GM23248 (cell line): ENCODE measurements at regions not wholly inside any gene's neighbourhood (a gene's known extent, or its start where the extent isn't known, plus 50 kb on each side); places are given as distances from the start of the nearest gene placed in this dataset.

Source experiments
- DNase-seq: peaks from one replicate; pipeline ENCODE4 v3.0.0-alpha.2; 2015
- H2AFZ ChIP-seq: fragments of 200-600 bp; sonication (generic); 2 replicates; pipeline ENCODE4 v1.6.1; 2016; ENCODE audit warnings: antibody characterized with exemption
- H3F3A ChIP-seq: fragments of 200-600 bp; sonication (generic); 2 replicates; pipeline ENCODE4 v1.6.1; 2016; ENCODE audit warnings: mild to moderate bottlenecking, antibody characterized with exemption, mixed run types; ENCODE audit not compliant: insufficient read depth
- H3K27ac ChIP-seq: fragments of 200-600 bp; sonication (generic); 2 replicates; pipeline ENCODE4 v1.5.1; 2016; ENCODE audit warnings: mild to moderate bottlenecking
- H3K27me3 ChIP-seq: fragments of 200-600 bp; sonication (generic); replicated peaks from 2 replicates; pipeline ENCODE4 v1.6.1; 2016; ENCODE audit warnings: mild to moderate bottlenecking; ENCODE audit not compliant: insufficient read depth
- H3K36me3 ChIP-seq: fragments of 200-600 bp; sonication (generic); 2 replicates; pipeline ENCODE4 v1.6.1; 2016; ENCODE audit warnings: low read depth, mild to moderate bottlenecking
- H3K4me1 ChIP-seq: fragments of 200-600 bp; sonication (generic); 2 replicates; pipeline ENCODE4 v1.6.1; 2016; ENCODE audit warnings: mild to moderate bottlenecking; ENCODE audit not compliant: insufficient read depth
- H3K4me2 ChIP-seq: fragments of 200-600 bp; sonication (generic); one replicate; pipeline ENCODE4 v1.6.1; 2016; ENCODE audit warnings: mild to moderate bottlenecking; ENCODE audit not compliant: unreplicated experiment
- H3K4me3 ChIP-seq: fragments of 200-600 bp; sonication (generic); 2 replicates; pipeline ENCODE4 v1.5.1; 2016; ENCODE audit warnings: mild to moderate bottlenecking
- H3K79me2 ChIP-seq: fragments of 200-600 bp; sonication (generic); 2 replicates; pipeline ENCODE4 v1.6.1; 2016; ENCODE audit warnings: mild to moderate bottlenecking; ENCODE audit not compliant: insufficient read depth
- H3K9ac ChIP-seq: fragments of 200-600 bp; sonication (generic); 2 replicates; pipeline ENCODE4 v1.6.1; 2016; ENCODE audit warnings: mild to moderate bottlenecking
- H3K9me2 ChIP-seq: fragments of 200-600 bp; sonication (generic); 2 replicates; pipeline ENCODE4 v1.6.1; 2016; ENCODE audit warnings: mixed run types, mild to moderate bottlenecking, moderate library complexity; ENCODE audit not compliant: insufficient read depth
- H3K9me3 ChIP-seq: fragments of 200-600 bp; sonication (generic); one replicate; pipeline ENCODE4 v1.6.1; 2017; ENCODE audit warnings: low read depth
- H4K20me1 ChIP-seq: fragments of 200-600 bp; sonication (generic); 2 replicates; pipeline ENCODE4 v1.6.0; 2016; ENCODE audit not compliant: insufficient read depth
- EZH2 ChIP-seq: fragments of 200-600 bp; sonication (generic); IDR thresholded peaks from 2 replicates; pipeline ENCODE4 v1.6.1; 2018; ENCODE audit warnings: antibody characterized with exemption, mild to moderate bottlenecking; ENCODE audit not compliant: insufficient read depth, poor library complexity, severe bottlenecking
- EZH2phosphoT487 ChIP-seq: fragments of 200-600 bp; sonication (generic); IDR thresholded peaks from 2 replicates; pipeline ENCODE4 v1.6.1; 2018; ENCODE audit warnings: antibody characterized with exemption, moderate library complexity, mild to moderate bottlenecking, low read depth; ENCODE audit not compliant: insufficient read depth
- WGBS, 2 experiments: methylation state at CpG; one replicate each; pipeline ENCODE4 v1.1.6; 2015 to 2017; ENCODE audit warnings: low lambda C conversion rate in 2 of 2, low coverage in 1 of 2; ENCODE audit errors: missing lambda C conversion rate in 2 of 2; 5-methylcytosine and 5-hydroxymethylcytosine counted together
- in situ Hi-C: fragments of 300-500 bp; cut with MboI; formaldehyde crosslinking; loops from 2 replicates; pipeline ENCODE4 v1.15.0; 2020

GRCh38 chr6:22643780-22644179 is 74.4 kb downstream of the HDGFL1 start:
- H4K20me1 ChIP-seq, result no peaks in the 10 kb centered on the region
- TF ChIP-seq EZH2phosphoT487 (no peak), EZH2 (no peak)
- in situ Hi-C loops, result no loop called here
- no peaks in the 10 kb centered on the region for H3K9me3 ChIP-seq
- H3K27me3 ChIP-seq, result no peaks in the 10 kb centered on the region
- H3K9ac ChIP-seq, result no peak overlapping the region
- H3K4me3 ChIP-seq, result no peak overlapping the region
- no peaks in the 10 kb centered on the region for H3K36me3 ChIP-seq
- DNase-seq, result no peak
- H3K4me1 ChIP-seq, result no peaks in the 10 kb centered on the region
- H3K27ac ChIP-seq, result no peak overlapping the region
- H3F3A ChIP-seq, result no peaks in the 10 kb centered on the region
- no peak overlapping the region for H2AFZ ChIP-seq
- 82% methylated on average over 10 of the region's 10 CpGs for WGBS, 2 experiments
- H3K4me2 ChIP-seq, result no peak overlapping the region
- H3K9me2 ChIP-seq, result no peaks in the 10 kb centered on the region
- H3K79me2 ChIP-seq, result no peaks in the 10 kb centered on the region

- Histone ChIP-seq H3K9me3 (no peaks in the 10 kb centered on the region), H3K4me2 (no peak overlapping the region), H3K36me3 (no peaks in the 10 kb centered on the region), H3K4me3 (no peak overlapping the region), H3K79me2 (no peaks in the 10 kb centered on the region), H4K20me1 (no peaks in the 10 kb centered on the region), H3K9ac (no peak overlapping the region), H3K9me2 (no peaks in the 10 kb centered on the region), H2AFZ (no peak overlapping the region), H3F3A (no peaks in the 10 kb centered on the region), H3K27ac (no peak overlapping the region), H3K4me1 (no peaks in the 10 kb centered on the region), H3K27me3 (no peaks in the 10 kb centered on the region)
- 38 to 51% methylated on average over 3 of the region's 3 CpGs for WGBS, 2 experiments
- in situ Hi-C loops, result no loop called here
- no peak for TF ChIP-seq EZH2
- no peak for TF ChIP-seq EZH2phosphoT487
- DNase-seq, result no peak
Measured at GRCh38 chr6:22647719-22648118, 78.4 kb downstream of the HDGFL1 start.

GRCh38 chr6:22651731-22652130 is 82.4 kb downstream of the HDGFL1 start:
- H3F3A ChIP-seq, result no peaks in the 10 kb centered on the region
- H3K9me2 ChIP-seq, result no peaks in the 10 kb centered on the region
- no peak overlapping the region for H2AFZ ChIP-seq
- TF ChIP-seq EZH2, result no peak
- TF ChIP-seq EZH2phosphoT487, result no peak
- H3K9ac ChIP-seq, result no peak overlapping the region
- H4K20me1 ChIP-seq, result no peaks in the 10 kb centered on the region
- H3K27ac ChIP-seq, result no peak overlapping the region
- no peaks in the 10 kb centered on the region for H3K4me1 ChIP-seq
- in situ Hi-C loops, result no loop called here
- H3K9me3 ChIP-seq, result no peaks in the 10 kb centered on the region
- DNase-seq, result no peak
- H3K36me3 ChIP-seq, result no peaks in the 10 kb centered on the region
- H3K4me2 ChIP-seq, result no peak overlapping the region
- 54% methylated on average over 3 of the region's 3 CpGs for WGBS, 2 experiments
- no peaks in the 10 kb centered on the region for H3K79me2 ChIP-seq
- H3K4me3 ChIP-seq, result no peak overlapping the region
- H3K27me3 ChIP-seq, result no peaks in the 10 kb centered on the region

GRCh38 chr6:22653980-22654610 is 84.7 kb downstream of the HDGFL1 start:
- no peak for DNase-seq
- H3K9me3 ChIP-seq, result no peaks in the 10 kb centered on the region
- no peaks in the 10 kb centered on the region for H3K4me1 ChIP-seq
- no peak overlapping the region for H2AFZ ChIP-seq
- no peaks in the 10 kb centered on the region for H4K20me1 ChIP-seq
- H3F3A ChIP-seq, result no peaks in the 10 kb centered on the region
- no peak overlapping the region for H3K4me3 ChIP-seq
- H3K9me2 ChIP-seq, result no peaks in the 10 kb centered on the region
- 27 to 31% methylated on average over 7 of the region's 7 CpGs for WGBS, 2 experiments
- in situ Hi-C loops, result no loop called here
- no peak for TF ChIP-seq EZH2
- H3K4me2 ChIP-seq, result no peak overlapping the region
- no peak overlapping the region for H3K9ac ChIP-seq
- no peaks in the 10 kb centered on the region for H3K27me3 ChIP-seq
- no peaks in the 10 kb centered on the region for H3K36me3 ChIP-seq
- H3K79me2 ChIP-seq, result no peaks in the 10 kb centered on the region
- H3K27ac ChIP-seq, result no peak overlapping the region
